Gastroesophageal sphincter (tissue), 3 donors: ENCODE measurements at regions not wholly inside any gene's neighbourhood (a gene's known extent, or its start where the extent isn't known, plus 50 kb on each side); places are given as distances from the start of the nearest gene placed in this dataset.

Source experiments
- POLR2A ChIP-seq, 2 donors: fragments of 450-650 bp; IDR thresholded peaks; one replicate each; pipeline ENCODE4 v1.6.1; 2017; ENCODE audit warnings: antibody characterized with exemption in 2 of 2, mild to moderate bottlenecking in 2 of 2, moderate library complexity in 1 of 2
- TF ChIP-seq, protein P1 (sequence below), 4 experiments: fragments of 200-600 bp in 2 of 4; fragments of 450-650 bp in 2 of 4; sonication (generic) in 1 of 4; IDR thresholded peaks; one replicate each; pipeline ENCODE4 v1.5.1; 2017 to 2019; ENCODE audit warnings: antibody characterized with exemption in 4 of 4, mild to moderate bottlenecking in 2 of 4, moderate library complexity in 2 of 4

DNA sequence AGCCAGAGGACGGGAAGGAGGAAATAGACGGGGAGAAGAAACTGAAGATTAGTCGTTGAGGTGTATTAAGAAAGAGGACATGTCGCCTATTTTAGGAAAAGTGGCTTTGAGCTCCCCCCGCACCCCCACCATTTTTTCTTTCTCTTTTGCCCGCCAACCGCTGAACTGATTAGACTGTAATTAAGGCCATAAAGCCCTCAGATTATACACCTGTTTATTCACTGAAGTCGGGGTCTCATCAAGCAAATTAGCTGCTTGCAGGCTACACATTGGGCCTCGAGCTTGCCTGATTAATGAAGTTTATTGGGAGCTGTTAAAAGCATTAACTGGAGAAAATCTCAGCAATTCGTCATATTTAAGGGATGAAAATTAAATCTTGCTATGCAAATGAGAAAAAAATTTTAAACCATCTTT lies 119.4 kb upstream of the RRP15 start:
- TF ChIP-seq, protein P1, sequence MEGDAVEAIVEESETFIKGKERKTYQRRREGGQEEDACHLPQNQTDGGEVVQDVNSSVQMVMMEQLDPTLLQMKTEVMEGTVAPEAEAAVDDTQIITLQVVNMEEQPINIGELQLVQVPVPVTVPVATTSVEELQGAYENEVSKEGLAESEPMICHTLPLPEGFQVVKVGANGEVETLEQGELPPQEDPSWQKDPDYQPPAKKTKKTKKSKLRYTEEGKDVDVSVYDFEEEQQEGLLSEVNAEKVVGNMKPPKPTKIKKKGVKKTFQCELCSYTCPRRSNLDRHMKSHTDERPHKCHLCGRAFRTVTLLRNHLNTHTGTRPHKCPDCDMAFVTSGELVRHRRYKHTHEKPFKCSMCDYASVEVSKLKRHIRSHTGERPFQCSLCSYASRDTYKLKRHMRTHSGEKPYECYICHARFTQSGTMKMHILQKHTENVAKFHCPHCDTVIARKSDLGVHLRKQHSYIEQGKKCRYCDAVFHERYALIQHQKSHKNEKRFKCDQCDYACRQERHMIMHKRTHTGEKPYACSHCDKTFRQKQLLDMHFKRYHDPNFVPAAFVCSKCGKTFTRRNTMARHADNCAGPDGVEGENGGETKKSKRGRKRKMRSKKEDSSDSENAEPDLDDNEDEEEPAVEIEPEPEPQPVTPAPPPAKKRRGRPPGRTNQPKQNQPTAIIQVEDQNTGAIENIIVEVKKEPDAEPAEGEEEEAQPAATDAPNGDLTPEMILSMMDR (IDR thresholded peaks at IDR 0.05), result no peak
- TF ChIP-seq POLR2A (IDR thresholded peaks at IDR 0.05), result no peak
